HepG2 (cell line): ENCODE measurements at regions not wholly inside any gene's neighbourhood (a gene's known extent, or its start where the extent isn't known, plus 50 kb on each side); places are given as distances from the start of the nearest gene placed in this dataset.

Source experiments
- ATAC-seq: fragments of 200-7000 bp; cut with Tn5 transposase; 3 replicates; pipeline ENCODE4 v1.9.1; 2020; ENCODE audit warnings: mild to moderate bottlenecking, moderate library complexity
- BruUV-seq: library from RNA; stranded (reverse); fragments of 400-500 nt; replicated peaks from 2 replicates; lab custom pipeline; 2021; lab: Mats Ljungman, UMichigan
- CTCF ChIA-PET: fragments of 300-600 bp; formaldehyde crosslinking; extraction: SDS; loops from one replicate; lab custom pipeline; 2021; ENCODE audit warnings: low total read pairs, inconsistent platforms, low intra/inter-chr PET ratio; lab: Yijun Ruan, JAX
- POLR2A ChIA-PET: fragments of 350-600 bp; sonication (Branson Sonifier 250); formaldehyde crosslinking; loops from one replicate; lab custom pipeline; 2020; ENCODE audit warnings: antibody characterized with exemption, inconsistent platforms; lab: Yijun Ruan, JAX
- DNase-seq: peaks from one replicate; pipeline ENCODE4 v3.0.0-alpha.2; 2015; ENCODE audit warnings: low spot score
- FAIRE-seq: peaks from 3 replicates; lab custom pipeline; 2011; peaks lifted over from hg19 to GRCh38; lab: Jason Lieb, UNC
- H2AFZ ChIP-seq: one replicate; pipeline ENCODE4 v1.6.1; 2011; ENCODE audit warnings: low read length, inconsistent platforms
- H3K27ac ChIP-seq: fragments of 300-600 bp; 3 replicates; pipeline ENCODE4 v1.8.0; 2011; ENCODE audit warnings: mixed run types, mild to moderate bottlenecking, mixed read lengths, low read length, inconsistent platforms; ENCODE audit not compliant: insufficient read depth; ENCODE audit errors: extremely low read length
- H3K27me3 ChIP-seq, 2 experiments: fragments of 200-600 bp in 1 of 2; 2 replicates in 1 of 2; 3 replicates in 1 of 2; pipeline versions ENCODE4 v1.6.0 to v1.8.0; 2011; ENCODE audit warnings: low read length in 2 of 2, mild to moderate bottlenecking in 2 of 2, moderate library complexity in 2 of 2, inconsistent platforms in 1 of 2; ENCODE audit not compliant: insufficient read depth in 2 of 2, control insufficient read depth in 1 of 2
- H3K36me3 ChIP-seq, 2 experiments: fragments of 200-600 bp in 1 of 2; replicated peaks in 1 of 2; 2 replicates in 1 of 2; 3 replicates in 1 of 2; pipeline versions ENCODE4 v1.5.1 to v1.8.0; 2011; ENCODE audit warnings: low read length in 2 of 2, inconsistent platforms in 1 of 2; ENCODE audit not compliant: insufficient read depth in 2 of 2, control insufficient read depth in 1 of 2
- H3K4me1 ChIP-seq: 2 replicates; pipeline ENCODE4 v1.5.1; 2012; ENCODE audit warnings: low read length, inconsistent platforms; ENCODE audit not compliant: insufficient read depth
- H3K4me2 ChIP-seq: 2 replicates; pipeline ENCODE4 v1.6.0; 2011; ENCODE audit warnings: low read depth, low read length, inconsistent platforms
- H3K4me3 ChIP-seq, 3 experiments: fragments of 200-600 bp in 1 of 3; sonication (generic), shearing (Covaris generic) in 1 of 3; replicated peaks in 1 of 3; 2 replicates each; pipeline ENCODE4 v1.5.1; 2011 to 2016; ENCODE audit warnings: low read length in 3 of 3, inconsistent platforms in 2 of 3, low read depth in 2 of 3, mild to moderate bottlenecking in 2 of 3, control low read depth in 1 of 3, mixed read lengths in 1 of 3; ENCODE audit not compliant: insufficient read depth in 1 of 3
- H3K79me2 ChIP-seq: one replicate; pipeline ENCODE4 v1.6.1; 2011; ENCODE audit warnings: low read length, inconsistent platforms; ENCODE audit not compliant: insufficient read depth
- H3K9ac ChIP-seq: 2 replicates; pipeline ENCODE4 v1.6.0; 2011; ENCODE audit warnings: mild to moderate bottlenecking, low read depth, low read length, inconsistent platforms; ENCODE audit not compliant: insufficient read depth
- H3K9me3 ChIP-seq: 2 replicates; pipeline ENCODE4 v1.5.1; 2012; ENCODE audit warnings: mild to moderate bottlenecking, low read length
- H4K20me1 ChIP-seq: 2 replicates; pipeline ENCODE4 v1.6.0; 2011; ENCODE audit warnings: inconsistent platforms, mild to moderate bottlenecking, low read length, moderate library complexity; ENCODE audit not compliant: insufficient read depth
- FOXM1 ChIP-seq: sonication (generic); formaldehyde crosslinking; IDR thresholded peaks from 2 replicates; pipeline ENCODE4 v1.5.0; 2020; ENCODE audit warnings: missing genetic modification reagents
- GATAD1 ChIP-seq: IDR thresholded peaks from 2 replicates; pipeline ENCODE4 v1.6.1; 2016; ENCODE audit warnings: missing genetic modification reagents, missing compliant biosample characterization
- HDAC1 ChIP-seq: sonication (generic); formaldehyde crosslinking; IDR thresholded peaks from 2 replicates; pipeline ENCODE4 v1.5.1; 2020; ENCODE audit warnings: mild to moderate bottlenecking, missing genetic modification reagents
- HNRNPLL ChIP-seq: fragments of 200-400 bp; formaldehyde crosslinking; IDR thresholded peaks from 2 replicates; pipeline ENCODE4 v1.6.1; 2017; ENCODE audit warnings: mild to moderate bottlenecking, low read depth, low read length; ENCODE audit not compliant: poor library complexity, severe bottlenecking
- NFIC ChIP-seq: IDR thresholded peaks from 2 replicates; pipeline ENCODE4 v1.6.1; 2012; ENCODE audit warnings: mild to moderate bottlenecking, low read length, inconsistent platforms
- NR1H2 ChIP-seq: sonication (generic); formaldehyde crosslinking; IDR thresholded peaks from 2 replicates; pipeline ENCODE4 v1.8.1; 2022; ENCODE audit warnings: low read depth, missing genetic modification reagents, borderline replicate concordance
- NR2C2 ChIP-seq: sonication (generic); formaldehyde crosslinking; IDR thresholded peaks from 2 replicates; pipeline ENCODE4 v1.4.0; 2020; ENCODE audit warnings: missing genetic modification reagents, mild to moderate bottlenecking, moderate library complexity, borderline replicate concordance
- SUZ12 ChIP-seq: fragments of 150-350 bp; IDR thresholded peaks from 2 replicates; pipeline ENCODE4 v1.6.1; 2014; ENCODE audit warnings: low read depth, low read length
- TRIM24 ChIP-seq: sonication (generic); formaldehyde crosslinking; IDR thresholded peaks from 2 replicates; pipeline ENCODE4 v1.8.0; 2022; ENCODE audit warnings: mild to moderate bottlenecking, missing genetic modification reagents
- ZFP62 ChIP-seq: sonication (generic); formaldehyde crosslinking; IDR thresholded peaks from 2 replicates; pipeline ENCODE4 v1.4.0; 2020; ENCODE audit warnings: missing genetic modification reagents
- ZHX1 ChIP-seq: sonication (generic); formaldehyde crosslinking; IDR thresholded peaks from 2 replicates; pipeline ENCODE4 v1.8.1; 2022; ENCODE audit warnings: low read depth, mild to moderate bottlenecking, missing genetic modification reagents
- ZKSCAN1 ChIP-seq: fragments of 150-350 bp; IDR thresholded peaks from 2 replicates; pipeline ENCODE4 v1.6.1; 2014; ENCODE audit warnings: low read length
- ZNF451 ChIP-seq: sonication (generic); formaldehyde crosslinking; IDR thresholded peaks from 2 replicates; pipeline ENCODE4 v1.5.0; 2020; ENCODE audit warnings: mild to moderate bottlenecking, missing genetic modification reagents
- ZNF574 ChIP-seq: sonication (generic); formaldehyde crosslinking; IDR thresholded peaks from 2 replicates; pipeline ENCODE4 v1.4.0; 2020; ENCODE audit warnings: missing genetic modification reagents
- WGBS: methylation state at CpG from one replicate; pipeline ENCODE4 v1.1.6; 2017; ENCODE audit warnings: low lambda C conversion rate; 5-methylcytosine and 5-hydroxymethylcytosine counted together
- in situ Hi-C: cut with HindIII; loops from 2 replicates; pipeline ENCODE4 v1.10.0; 2017; ENCODE audit warnings: low pct_unique_long_range_greater_than_20kb; ENCODE audit not compliant: extremely low pct_ligation_motif_present
- intact Hi-C: fragments of 100-400 bp; cut with micrococcal nuclease; formaldehyde crosslinking; loops from one replicate; pipeline ENCODE4 v1.10.0; 2022; ENCODE audit not compliant: unreplicated experiment

DNA sequence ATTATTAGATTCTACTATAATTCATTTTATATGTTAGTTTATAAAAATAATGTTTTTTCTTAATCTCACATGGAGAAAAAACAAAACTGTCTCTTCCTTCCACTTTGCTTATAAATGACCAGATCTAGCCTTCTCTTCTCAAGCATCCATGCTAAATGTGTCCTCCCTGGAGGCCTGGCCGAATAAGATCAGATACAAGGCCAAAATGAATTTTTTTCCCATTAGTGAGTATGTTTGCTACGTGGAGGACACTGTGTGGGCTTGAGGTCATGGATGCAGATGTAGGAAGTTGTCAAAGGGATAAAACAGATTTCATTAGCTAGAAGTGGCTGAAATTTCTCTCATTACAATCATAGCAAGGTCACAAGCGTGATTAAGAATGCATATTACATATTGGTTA, 1244.9 kb upstream of the SEL1L start:
- no TSS peak for BruUV-seq
- DNase-seq (no peak), ATAC-seq (no peak), FAIRE-seq (no peak)
- Histone ChIP-seq H3K4me2 (no peak overlapping the region), H4K20me1 (no peaks in the 10 kb centered on the region), H3K4me1 (no peaks in the 10 kb centered on the region), H3K9ac (no peak overlapping the region), H3K27ac (no peak overlapping the region), H2AFZ (no peak overlapping the region), H3K4me3 (no peak overlapping the region), H3K79me2 (no peaks in the 10 kb centered on the region), H3K9me3 (peaks cover 17% of the 10 kb centered on the region), H3K36me3 (no peaks in the 10 kb centered on the region), H3K27me3 (no peaks in the 10 kb centered on the region)
- intact Hi-C loops (no loop called here), in situ Hi-C loops (no loop called here)
- TF ChIP-seq NR2C2 (CRISPR knock-in tag) = no peak
- TF ChIP-seq HNRNPLL = no peak
- TF ChIP-seq ZKSCAN1 = no peak
- no peak for TF ChIP-seq GATAD1 (CRISPR knock-in tag)
- no peak for TF ChIP-seq SUZ12
- TF ChIP-seq NR1H2 (CRISPR knock-in tag) = no peak
- TF ChIP-seq ZNF574 (CRISPR knock-in tag) = no peak
- no peak for TF ChIP-seq ZNF451 (CRISPR knock-in tag)
- TF ChIP-seq NFIC = no peak
- no peak for TF ChIP-seq HDAC1 (CRISPR knock-in tag)
- no peak for TF ChIP-seq TRIM24
- TF ChIP-seq ZFP62 (CRISPR knock-in tag) = no peak
- TF ChIP-seq FOXM1 (CRISPR knock-in tag) = no peak
- TF ChIP-seq ZHX1 (CRISPR knock-in tag) = no peak
- POLR2A ChIA-PET = no interaction called here
- 0% methylated on average over 3 of the region's 3 CpGs for WGBS
- CTCF ChIA-PET = no interaction called here
